PFSK-1 (cell line): ENCODE measurements at regions not wholly inside any gene's neighbourhood (a gene's known extent, or its start where the extent isn't known, plus 50 kb on each side); places are given as distances from the start of the nearest gene placed in this dataset.

Source experiments
- FOXP2 ChIP-seq: optimal IDR thresholded peaks from 2 replicates; pipeline ENCODE3; 2011; ENCODE audit warnings: borderline replicate concordance, control low read depth, inconsistent platforms; ENCODE audit not compliant: insufficient read depth; ENCODE audit errors: extremely low read length, extremely low read depth
- POLR2AphosphoS5 ChIP-seq: IDR thresholded peaks from 2 replicates; pipeline ENCODE4 v1.6.1; 2012; ENCODE audit warnings: low read depth, mild to moderate bottlenecking, control low read depth, low read length, moderate library complexity
- REST ChIP-seq, 2 experiments: IDR thresholded peaks; 2 replicates each; pipeline versions ENCODE4 v1.6.1 to v1.8.0; 2011 to 2012; ENCODE audit warnings: low read depth in 2 of 2, low read length in 2 of 2, control low read depth in 1 of 2, inconsistent platforms in 1 of 2, mild to moderate bottlenecking in 1 of 2, moderate library complexity in 1 of 2; ENCODE audit not compliant: insufficient read depth in 1 of 2
- SIN3A ChIP-seq: IDR thresholded peaks from 2 replicates; pipeline ENCODE4 v1.6.1; 2012; ENCODE audit warnings: mild to moderate bottlenecking, low read length, moderate library complexity, borderline replicate concordance; ENCODE audit not compliant: insufficient read depth
- TAF1 ChIP-seq: IDR thresholded peaks from 2 replicates; pipeline ENCODE4 v1.6.1; 2012; ENCODE audit warnings: low read length, control low read depth, borderline replicate concordance; ENCODE audit not compliant: insufficient read depth

DNA sequence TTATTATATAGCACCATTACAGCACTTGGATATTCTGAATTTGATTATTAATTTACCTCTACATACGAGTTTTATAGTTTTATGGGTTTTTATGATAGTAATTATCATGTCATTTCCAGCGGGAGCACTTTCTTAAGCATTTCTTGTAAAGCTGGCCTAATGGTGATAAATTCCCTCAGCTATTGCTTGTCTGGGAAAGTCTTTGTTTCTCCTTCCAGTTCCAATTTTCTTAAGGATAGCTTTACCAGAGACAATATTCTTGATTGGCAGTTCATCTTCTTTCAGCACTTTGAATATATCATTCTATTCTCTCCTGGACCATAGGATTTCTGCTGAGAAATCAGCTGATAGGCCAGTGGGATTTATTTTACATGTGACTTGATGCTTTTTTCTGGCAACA, 505.4 kb downstream of the TMEM232 start:
- no peak for TF ChIP-seq FOXP2
- no peak for TF ChIP-seq TAF1
- no peak for TF ChIP-seq REST (IDR thresholded peaks at IDR 0.05; ENCODE audit: insufficient read depth in 1 of 2, low read depth in 2 of 2, low read length in 2 of 2)
- TF ChIP-seq POLR2AphosphoS5, result no peak
- TF ChIP-seq SIN3A, result no peak

GRCh38 chr5:110224050-110224449, 502.4 kb downstream of the TMEM232 start:
- TF ChIP-seq FOXP2 (no peak), SIN3A (no peak), TAF1 (no peak), POLR2AphosphoS5 (no peak), REST (IDR thresholded peaks at IDR 0.05; ENCODE audit: insufficient read depth in 1 of 2, low read depth in 2 of 2, low read length in 2 of 2) (no peak)

DNA sequence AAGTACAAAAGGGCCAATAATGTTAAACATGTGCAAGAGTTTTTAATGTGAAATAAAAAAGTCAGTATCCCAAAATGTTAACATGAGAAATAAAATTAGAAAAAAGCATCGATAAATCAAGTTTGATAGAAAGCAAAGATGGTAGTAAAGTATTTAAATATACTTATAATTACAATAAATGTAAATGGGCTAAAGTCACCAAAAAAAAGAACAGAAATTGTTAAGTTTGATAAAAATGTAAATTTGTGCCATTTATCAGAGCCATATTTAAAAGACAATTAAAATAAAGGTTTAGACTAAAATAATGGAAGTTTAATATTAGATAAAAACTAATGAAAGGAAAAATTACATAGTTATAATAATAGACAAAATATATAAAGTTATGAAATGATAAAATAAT, 500.5 kb downstream of the TMEM232 start:
- TF ChIP-seq FOXP2 (no peak), REST (IDR thresholded peaks at IDR 0.05; ENCODE audit: insufficient read depth in 1 of 2, low read depth in 2 of 2, low read length in 2 of 2) (no peak), POLR2AphosphoS5 (no peak), SIN3A (no peak), TAF1 (no peak)

GRCh38 chr5:110239786-110240185, 486.7 kb downstream of the TMEM232 start:
- TF ChIP-seq SIN3A, result no peak
- TF ChIP-seq POLR2AphosphoS5, result no peak
- no peak for TF ChIP-seq REST (IDR thresholded peaks at IDR 0.05; ENCODE audit: insufficient read depth in 1 of 2, low read depth in 2 of 2, low read length in 2 of 2)
- TF ChIP-seq TAF1, result no peak
- TF ChIP-seq FOXP2, result no peak

DNA sequence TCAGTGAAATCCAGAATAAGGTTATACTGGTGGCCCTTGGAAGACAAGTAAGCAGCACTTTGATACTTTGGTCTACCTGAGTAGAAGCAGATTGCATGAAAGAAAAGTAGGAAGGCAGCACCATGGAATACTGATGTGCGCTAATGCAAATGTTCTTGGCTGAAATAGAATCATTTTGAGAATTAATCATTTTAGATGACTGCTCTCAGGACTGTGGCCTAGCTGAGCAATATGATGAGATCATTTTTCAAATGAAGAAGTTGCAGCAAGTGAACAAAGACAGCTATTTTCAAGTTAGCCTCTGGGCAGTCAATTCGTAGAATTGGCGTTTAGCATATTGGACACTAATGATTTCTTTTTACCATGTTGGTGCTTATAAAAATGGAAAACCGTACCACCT, 483.5 kb downstream of the TMEM232 start:
- TF ChIP-seq FOXP2 (no peak), POLR2AphosphoS5 (no peak), REST (IDR thresholded peaks at IDR 0.05; ENCODE audit: insufficient read depth in 1 of 2, low read depth in 2 of 2, low read length in 2 of 2) (no peak), SIN3A (no peak)
